Smooth muscle cell (in vitro differentiated cells): ENCODE measurements at regions not wholly inside any gene's neighbourhood (a gene's known extent, or its start where the extent isn't known, plus 50 kb on each side); places are given as distances from the start of the nearest gene placed in this dataset.

Experiments
- DNase-seq: peaks from one replicate; lab custom pipeline; 2025; ENCODE audit not compliant: unreplicated experiment; lab: John Stamatoyannopoulos, UW
- H2AFZ ChIP-seq: fragments of 200-600 bp; sonication (generic); 2 replicates; pipeline ENCODE4 v1.6.0; 2016; ENCODE audit warnings: antibody characterized with exemption, low read depth, mild to moderate bottlenecking
- H3F3A ChIP-seq: fragments of 200-600 bp; sonication (generic); 2 replicates; pipeline ENCODE4 v1.6.0; 2017; ENCODE audit warnings: antibody characterized with exemption, low read depth
- H3K27ac ChIP-seq: fragments of 200-600 bp; sonication (generic); 2 replicates; pipeline ENCODE4 v1.5.1; 2016; ENCODE audit warnings: low read depth, mild to moderate bottlenecking
- H3K27me3 ChIP-seq: fragments of 200-600 bp; sonication (generic); 2 replicates; pipeline ENCODE4 v1.6.1; 2016; ENCODE audit warnings: low read depth, mild to moderate bottlenecking
- H3K36me3 ChIP-seq: fragments of 200-600 bp; sonication (generic); 2 replicates; pipeline ENCODE4 v1.5.1; 2016; ENCODE audit warnings: low read depth
- H3K4me1 ChIP-seq: fragments of 200-600 bp; sonication (generic); 2 replicates; pipeline ENCODE4 v1.5.1; 2016; ENCODE audit warnings: low read depth
- H3K4me2 ChIP-seq: fragments of 200-600 bp; sonication (generic); 2 replicates; pipeline ENCODE4 v1.6.0; 2016; ENCODE audit warnings: mild to moderate bottlenecking
- H3K4me3 ChIP-seq: fragments of 200-600 bp; sonication (generic); 2 replicates; pipeline ENCODE4 v1.5.1; 2016; ENCODE audit warnings: mild to moderate bottlenecking
- H3K79me2 ChIP-seq: fragments of 200-600 bp; sonication (generic); 2 replicates; pipeline ENCODE4 v1.6.0; 2016; ENCODE audit warnings: low read depth, mild to moderate bottlenecking
- H3K9ac ChIP-seq: fragments of 200-600 bp; sonication (generic); 2 replicates; pipeline ENCODE4 v1.6.0; 2016; ENCODE audit warnings: low read depth
- H3K9me3 ChIP-seq: fragments of 200-600 bp; sonication (generic); replicated peaks from 2 replicates; pipeline ENCODE4 v1.5.1; 2016; ENCODE audit warnings: low read depth
- H4K20me1 ChIP-seq: fragments of 200-600 bp; sonication (generic); 2 replicates; pipeline ENCODE4 v1.6.0; 2016; ENCODE audit warnings: low read depth
- CTCF ChIP-seq: fragments of 200-600 bp; sonication (generic); IDR thresholded peaks from 2 replicates; pipeline ENCODE4 v1.5.1; 2017; ENCODE audit warnings: borderline replicate concordance, mild to moderate bottlenecking, antibody characterized with exemption; ENCODE audit not compliant: insufficient read depth, poor library complexity, severe bottlenecking
- WGBS: methylation state at CpG from one replicate; pipeline ENCODE4 v1.1.7; 2016; ENCODE audit warnings: low lambda C conversion rate; 5-methylcytosine and 5-hydroxymethylcytosine counted together

GRCh38 chr1:64356636-64357256 lies 113.2 kb upstream of the CACHD1 start:
- WGBS, result 27% methylated on average over 15 of the region's 15 CpGs

GRCh38 chr1:64357422-64357821 lies 112.5 kb upstream of the CACHD1 start:
- WGBS, result 31% methylated on average over 5 of the region's 6 CpGs
- peaks cover 32% of the 10 kb centered on the region for H3K27me3 ChIP-seq
- H3K36me3 ChIP-seq, result no peaks in the 10 kb centered on the region
- H3F3A ChIP-seq, result no peaks in the 10 kb centered on the region
- H3K9me3 ChIP-seq, result no peaks in the 10 kb centered on the region
- H3K27ac ChIP-seq, result no peak overlapping the region
- peaks cover 11% of the 10 kb centered on the region for H3K4me1 ChIP-seq
- no peak overlapping the region for H3K9ac ChIP-seq
- no peak overlapping the region for H2AFZ ChIP-seq
- no peaks in the 10 kb centered on the region for H4K20me1 ChIP-seq
- H3K4me3 ChIP-seq, result no peak overlapping the region
- DNase-seq, result no peak
- no peak for TF ChIP-seq CTCF
- no peaks in the 10 kb centered on the region for H3K79me2 ChIP-seq
- H3K4me2 ChIP-seq, result no peak overlapping the region

More at GRCh38 chr1:64356636-64357256, 113.2 kb upstream of the CACHD1 start:
- H3K27ac ChIP-seq, result no peak overlapping the region
- H3K79me2 ChIP-seq, result no peaks in the 10 kb centered on the region
- H3K36me3 ChIP-seq, result no peaks in the 10 kb centered on the region
- H3K4me3 ChIP-seq, result no peak overlapping the region
- H4K20me1 ChIP-seq, result no peaks in the 10 kb centered on the region
- no peak for TF ChIP-seq CTCF
- H3K9ac ChIP-seq, result no peak overlapping the region
- no peak overlapping the region for H3K4me2 ChIP-seq
- H3K4me1 ChIP-seq, result peaks cover 11% of the 10 kb centered on the region
- DNase-seq, result no peak
- peaks cover 32% of the 10 kb centered on the region for H3K27me3 ChIP-seq
- no peaks in the 10 kb centered on the region for H3K9me3 ChIP-seq
- no peaks in the 10 kb centered on the region for H3F3A ChIP-seq
- no peak overlapping the region for H2AFZ ChIP-seq

- TF ChIP-seq CTCF, result no peak
- no peaks in the 10 kb centered on the region for H3F3A ChIP-seq
- 81% methylated on average over 5 of the region's 5 CpGs for WGBS
These were observed 111.2 kb upstream of the CACHD1 start for GRCh38 chr1:64358692-64359091.

GRCh38 chr1:64361974-64362373 lies 108.0 kb upstream of the CACHD1 start:
- Histone ChIP-seq H3F3A (no peaks in the 10 kb centered on the region), H3K4me1 (peaks cover 8% of the 10 kb centered on the region), H3K4me3 (no peak overlapping the region), H3K4me2 (no peak overlapping the region), H3K9ac (no peak overlapping the region), H3K27ac (no peak overlapping the region), H3K27me3 (peaks cover 16% of the 10 kb centered on the region), H3K9me3 (no peaks in the 10 kb centered on the region), H2AFZ (no peak overlapping the region), H4K20me1 (no peaks in the 10 kb centered on the region), H3K79me2 (no peaks in the 10 kb centered on the region), H3K36me3 (no peaks in the 10 kb centered on the region)
- DNase-seq, result no peak
- TF ChIP-seq CTCF, result no peak
- WGBS, result 90% methylated on average over 3 of the region's 3 CpGs

More at GRCh38 chr1:64358692-64359091, 111.2 kb upstream of the CACHD1 start:
- H4K20me1 ChIP-seq, result no peaks in the 10 kb centered on the region
- no peak overlapping the region for H2AFZ ChIP-seq
- no peak overlapping the region for H3K27ac ChIP-seq
- no peaks in the 10 kb centered on the region for H3K79me2 ChIP-seq
- H3K27me3 ChIP-seq, result peaks cover 32% of the 10 kb centered on the region
- H3K9me3 ChIP-seq, result no peaks in the 10 kb centered on the region
- H3K4me2 ChIP-seq, result no peak overlapping the region
- H3K4me1 ChIP-seq, result peaks cover 11% of the 10 kb centered on the region
- H3K9ac ChIP-seq, result no peak overlapping the region
- DNase-seq, result no peak
- H3K4me3 ChIP-seq, result no peak overlapping the region
- no peaks in the 10 kb centered on the region for H3K36me3 ChIP-seq
